GM12878 (cell line): ENCODE measurements at regions not wholly inside any gene's neighbourhood (a gene's known extent, or its start where the extent isn't known, plus 50 kb on each side); places are given as distances from the start of the nearest gene placed in this dataset.

Experiments used
- ATF7 ChIP-seq: fragments of 450-650 bp; IDR thresholded peaks from 2 replicates; pipeline ENCODE4 v1.6.1; 2016; ENCODE audit warnings: low read depth, mild to moderate bottlenecking
- BRCA1 ChIP-seq: IDR thresholded peaks from 2 replicates; pipeline ENCODE4 v1.6.1; 2011; ENCODE audit warnings: low read depth, low read length, improper control_type of control experiment
- CEBPB ChIP-seq, 2 experiments: fragments of 150-350 bp in 1 of 2; IDR thresholded peaks; 2 replicates each; pipeline ENCODE4 v1.6.1; 2012 to 2014; ENCODE audit warnings: low read depth in 2 of 2, low read length in 2 of 2, borderline replicate concordance in 1 of 2, inconsistent platforms in 1 of 2
- CUX1 ChIP-seq: IDR thresholded peaks from 2 replicates; pipeline ENCODE4 v1.6.1; 2012; ENCODE audit warnings: improper control_type of control experiment, low read depth, low read length; ENCODE audit not compliant: insufficient replicate concordance
- MTA2 ChIP-seq: fragments of 450-650 bp; IDR thresholded peaks from 2 replicates; pipeline ENCODE4 v1.6.1; 2016; ENCODE audit warnings: low read depth, mild to moderate bottlenecking, moderate library complexity
- NKRF ChIP-seq: fragments of 450-650 bp; conservative IDR thresholded peaks from 2 replicates; pipeline ENCODE4 v1.6.1; 2017; ENCODE audit warnings: mild to moderate bottlenecking, moderate library complexity
- YBX1 ChIP-seq: fragments of 450-650 bp; IDR thresholded peaks from 2 replicates; pipeline ENCODE4 v1.6.1; 2016; ENCODE audit warnings: antibody characterized with exemption
- ZNF384 ChIP-seq: IDR thresholded peaks from 2 replicates; pipeline ENCODE4 v1.6.1; 2012; ENCODE audit warnings: low read depth, mild to moderate bottlenecking, low read length, improper control_type of control experiment, borderline replicate concordance
- TF ChIP-seq, protein P1 (sequence below): IDR thresholded peaks from 2 replicates; pipeline ENCODE4 v1.6.1; 2011; ENCODE audit warnings: low read depth, low read length, improper control_type of control experiment, borderline replicate concordance

DNA sequence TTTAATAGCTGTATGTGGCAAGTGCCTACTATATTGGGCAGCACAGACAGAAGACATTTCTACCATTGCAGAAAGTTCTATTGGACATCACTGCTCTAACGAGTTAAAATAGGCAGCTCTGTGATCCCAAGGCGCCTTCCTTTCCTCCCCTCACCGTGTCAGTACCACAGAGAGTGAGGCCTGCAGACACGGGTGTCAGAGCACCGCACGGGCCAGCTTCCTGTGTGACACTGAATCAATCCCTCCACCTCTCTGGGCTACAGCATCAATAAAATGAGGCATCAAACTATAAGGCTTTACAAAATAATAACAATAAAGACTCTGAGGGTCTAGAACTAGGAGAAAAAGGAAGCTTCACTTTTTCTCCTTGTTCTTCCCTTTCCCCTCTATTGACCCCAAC is 246.7 kb downstream of the FOXD2 start (continued):
- TF ChIP-seq CUX1 (no peak), CEBPB (IDR thresholded peaks at IDR 0.05; ENCODE audit: borderline replicate concordance in 1 of 2, low read depth in 2 of 2, low read length in 2 of 2) (no peak), BRCA1 (no peak), NKRF (no peak), ZNF384 (no peak), YBX1 (no peak), ATF7 (no peak), MTA2 (no peak)
- TF ChIP-seq, protein P1, sequence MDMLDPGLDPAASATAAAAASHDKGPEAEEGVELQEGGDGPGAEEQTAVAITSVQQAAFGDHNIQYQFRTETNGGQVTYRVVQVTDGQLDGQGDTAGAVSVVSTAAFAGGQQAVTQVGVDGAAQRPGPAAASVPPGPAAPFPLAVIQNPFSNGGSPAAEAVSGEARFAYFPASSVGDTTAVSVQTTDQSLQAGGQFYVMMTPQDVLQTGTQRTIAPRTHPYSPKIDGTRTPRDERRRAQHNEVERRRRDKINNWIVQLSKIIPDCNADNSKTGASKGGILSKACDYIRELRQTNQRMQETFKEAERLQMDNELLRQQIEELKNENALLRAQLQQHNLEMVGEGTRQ, result no peak
